ENCODE measurements at regions not wholly inside any gene's neighbourhood (a gene's known extent, or its start where the extent isn't known, plus 50 kb on each side); places are given as distances from the start of the nearest gene placed in this dataset.

DNA sequence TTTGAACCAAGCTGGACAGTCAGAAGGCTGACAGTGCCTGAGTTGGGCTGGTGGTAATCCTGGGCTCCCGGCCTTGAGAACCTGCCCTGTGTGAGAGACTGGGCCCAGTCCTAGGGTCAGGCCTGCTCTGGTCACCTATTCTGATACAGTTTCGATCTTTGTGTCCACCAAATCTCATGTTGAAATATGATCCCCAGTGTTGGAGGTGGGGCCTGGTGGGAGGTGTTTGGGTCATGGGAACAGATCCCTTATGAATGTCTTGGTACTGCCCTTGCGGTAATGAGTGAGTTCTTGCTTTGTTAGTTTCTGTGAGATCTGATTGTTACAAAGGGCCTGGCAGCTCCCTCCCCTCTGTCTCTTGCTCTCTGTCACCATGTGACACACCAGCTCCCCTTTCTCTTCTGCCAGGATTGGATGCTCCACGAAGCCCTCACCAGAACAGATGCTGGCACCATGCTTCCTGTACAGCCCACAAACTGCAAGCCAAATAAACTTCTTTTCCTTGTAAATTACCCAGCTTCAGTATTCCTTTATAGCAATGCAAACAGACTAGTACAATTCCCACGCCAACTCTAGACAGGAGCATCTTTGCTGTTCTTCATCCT lies 111.8 kb upstream of the ZNF438 start:
- TF ChIP-seq, protein P1, sequence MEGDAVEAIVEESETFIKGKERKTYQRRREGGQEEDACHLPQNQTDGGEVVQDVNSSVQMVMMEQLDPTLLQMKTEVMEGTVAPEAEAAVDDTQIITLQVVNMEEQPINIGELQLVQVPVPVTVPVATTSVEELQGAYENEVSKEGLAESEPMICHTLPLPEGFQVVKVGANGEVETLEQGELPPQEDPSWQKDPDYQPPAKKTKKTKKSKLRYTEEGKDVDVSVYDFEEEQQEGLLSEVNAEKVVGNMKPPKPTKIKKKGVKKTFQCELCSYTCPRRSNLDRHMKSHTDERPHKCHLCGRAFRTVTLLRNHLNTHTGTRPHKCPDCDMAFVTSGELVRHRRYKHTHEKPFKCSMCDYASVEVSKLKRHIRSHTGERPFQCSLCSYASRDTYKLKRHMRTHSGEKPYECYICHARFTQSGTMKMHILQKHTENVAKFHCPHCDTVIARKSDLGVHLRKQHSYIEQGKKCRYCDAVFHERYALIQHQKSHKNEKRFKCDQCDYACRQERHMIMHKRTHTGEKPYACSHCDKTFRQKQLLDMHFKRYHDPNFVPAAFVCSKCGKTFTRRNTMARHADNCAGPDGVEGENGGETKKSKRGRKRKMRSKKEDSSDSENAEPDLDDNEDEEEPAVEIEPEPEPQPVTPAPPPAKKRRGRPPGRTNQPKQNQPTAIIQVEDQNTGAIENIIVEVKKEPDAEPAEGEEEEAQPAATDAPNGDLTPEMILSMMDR (IDR thresholded peaks at IDR 0.05; ENCODE audit: insufficient read depth, low read length, poor library complexity, severe bottlenecking): no peak
- no peak for TF ChIP-seq EZH2phosphoT487 (conservative IDR thresholded peaks at IDR 0.05; ENCODE audit: low read length)

Measured in SU-DHL-6 (cell line).